ENCODE measurements at regions not wholly inside any gene's neighbourhood (a gene's known extent, or its start where the extent isn't known, plus 50 kb on each side); places are given as distances from the start of the nearest gene placed in this dataset.
"Not testable (repeated sequence)": the region's sequence is repeated elsewhere in the genome, so short reads cannot be mapped to it uniquely, and the experiment has no call there.

- DNase-seq = peak; percentile 42
Observed at GRCh38 chr11:21625982-21626381, 566.9 kb upstream of the ANO5 start.

- DNase-seq = no peak
Observed at GRCh38 chr11:21628641-21629040, 564.2 kb upstream of the ANO5 start.

GRCh38 chr11:21630934-21631478, 561.9 kb upstream of the ANO5 start:
- no peak for DNase-seq

- no peak for DNase-seq
Observed at GRCh38 chr11:21631991-21632390, 560.9 kb upstream of the ANO5 start.

GRCh38 chr11:21634491-21634890, 558.4 kb upstream of the ANO5 start:
- no peak for DNase-seq

GRCh38 chr11:21634956-21635355, 557.9 kb upstream of the ANO5 start:
- DNase-seq = no peak

GRCh38 chr11:21635394-21636145, 557.3 kb upstream of the ANO5 start:
- no peak for DNase-seq

- DNase-seq = no peak
Observed at GRCh38 chr11:21636561-21636960, 556.3 kb upstream of the ANO5 start.

GRCh38 chr11:21640491-21640890, 552.4 kb upstream of the ANO5 start:
- no peak for DNase-seq

- DNase-seq = no peak
Observed at GRCh38 chr11:21641869-21642268, 551.0 kb upstream of the ANO5 start.

- no peak for DNase-seq
Observed at GRCh38 chr11:21646351-21646750, 546.5 kb upstream of the ANO5 start.

- DNase-seq = no peak
Observed at GRCh38 chr11:21650961-21651360, 541.9 kb upstream of the ANO5 start.

- DNase-seq = no peak
Observed at GRCh38 chr11:21653951-21654421, 538.9 kb upstream of the ANO5 start.

- DNase-seq = no peak
Observed at GRCh38 chr11:21656065-21656464, 536.8 kb upstream of the ANO5 start.

- DNase-seq = no peak
Observed at GRCh38 chr11:21658654-21659193, 534.2 kb upstream of the ANO5 start.

- not testable (repeated sequence) for DNase-seq
Observed at GRCh38 chr11:21659377-21659776, 533.5 kb upstream of the ANO5 start.

GRCh38 chr11:21659961-21660360, 532.9 kb upstream of the ANO5 start:
- DNase-seq = no peak

GRCh38 chr11:21675049-21675616, 517.8 kb upstream of the ANO5 start:
- no peak for DNase-seq

- DNase-seq = no peak
Observed at GRCh38 chr11:21687643-21688042, 505.2 kb upstream of the ANO5 start.

- DNase-seq = no peak
Observed at GRCh38 chr11:21704539-21704938, 488.3 kb upstream of the ANO5 start.

GRCh38 chr11:21707116-21707739, 485.7 kb upstream of the ANO5 start:
- DNase-seq = no peak

GRCh38 chr11:21710809-21711208, 482.1 kb upstream of the ANO5 start:
- DNase-seq = no peak

GRCh38 chr11:21711341-21711740, 481.5 kb upstream of the ANO5 start:
- DNase-seq = no peak

- DNase-seq = no peak
Observed at GRCh38 chr11:21723678-21724077, 469.2 kb upstream of the ANO5 start.

Measured in fibroblast of skin of right biceps (primary cell).